Aorta (tissue), 5 donors: ENCODE measurements at regions not wholly inside any gene's neighbourhood (a gene's known extent, or its start where the extent isn't known, plus 50 kb on each side); places are given as distances from the start of the nearest gene placed in this dataset.

ENCODE experiments used
- ATAC-seq: fragments of 200-7000 bp; cut with Tn5 transposase; one replicate; pipeline ENCODE4 v1.9.1; 2022; ENCODE audit warnings: moderate library complexity; ENCODE audit not compliant: low FRiP score
- DNase-seq, 2 donors: peaks; one replicate each; pipeline ENCODE4 v3.0.0-alpha.2; 2020
- H3K27ac ChIP-seq, 2 donors: one replicate each; pipeline ENCODE4 v1.5.1; 2013; ENCODE audit warnings: low read length in 2 of 2, mild to moderate bottlenecking in 2 of 2, moderate library complexity in 2 of 2, control low read depth in 1 of 2, inconsistent platforms in 1 of 2, low read depth in 1 of 2
- H3K27me3 ChIP-seq, 2 donors: one replicate each; pipeline ENCODE4 v1.6.1; 2013; ENCODE audit warnings: control low read depth in 1 of 2, low read length in 1 of 2, mild to moderate bottlenecking in 1 of 2, moderate library complexity in 1 of 2; ENCODE audit not compliant: insufficient read depth in 2 of 2, control insufficient read depth in 1 of 2
- H3K36me3 ChIP-seq, 2 donors: one replicate each; pipeline ENCODE4 v1.6.1; 2013; ENCODE audit warnings: control low read depth in 1 of 2, low read length in 1 of 2, mild to moderate bottlenecking in 1 of 2; ENCODE audit not compliant: insufficient read depth in 2 of 2, control insufficient read depth in 1 of 2
- H3K4me1 ChIP-seq, 2 donors: one replicate each; pipeline ENCODE4 v1.6.1; 2013; ENCODE audit warnings: low read length in 2 of 2, control low read depth in 1 of 2, mild to moderate bottlenecking in 1 of 2, moderate library complexity in 1 of 2; ENCODE audit not compliant: insufficient read depth in 2 of 2, control insufficient read depth in 1 of 2
- H3K4me3 ChIP-seq, 2 donors: one replicate each; pipeline ENCODE4 v1.5.1; 2013; ENCODE audit warnings: low read length in 2 of 2, control low read depth in 1 of 2, mild to moderate bottlenecking in 1 of 2
- H3K9me3 ChIP-seq: one replicate; pipeline ENCODE4 v1.6.1; 2013; ENCODE audit warnings: mild to moderate bottlenecking, low read length; ENCODE audit not compliant: control insufficient read depth
- WGBS, 2 donors: extraction: QIAGEN DNeasy Blood & Tissue Kit; methylation state at CpG; one replicate each; pipeline ENCODE4 v1.1.7; 2013; 5-methylcytosine and 5-hydroxymethylcytosine counted together
- intact Hi-C, 2 donors: fragments of 100-400 bp; cut with DNase I; formaldehyde crosslinking; loops; one replicate each; pipeline versions ENCODE4 v1.14.2 to v1.15.0; 2022
- donor health status: healthy with polysubstance abuse.
- donor health status: Bipolar disorder and iron deficiency.
- donor health status: DM: no; HTN: no; CAD: no.
- donor health status: DM: no; HTN: no; CAD: no.
- donor health status: DM: yes; HTN: yes; CAD: no.

DNA sequence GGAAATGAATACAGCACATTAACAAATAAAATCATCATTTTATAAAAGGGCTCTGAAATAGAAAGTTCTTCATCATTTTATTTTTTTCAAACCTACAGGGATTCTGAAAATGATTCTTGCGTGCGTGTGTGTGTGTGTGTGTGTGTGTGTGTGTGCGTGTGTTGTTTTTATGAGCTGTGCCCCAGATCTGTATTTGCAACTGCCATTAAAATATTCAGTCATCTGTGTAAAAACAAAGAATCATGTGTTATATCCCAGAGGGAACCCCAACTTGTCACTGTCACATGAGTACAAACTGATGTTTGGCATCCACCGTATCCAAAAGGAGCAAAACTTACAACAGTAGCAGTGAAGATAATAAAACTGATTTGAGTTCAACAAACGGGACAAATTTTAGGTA, 635.4 kb upstream of the PFKP start:
- intact Hi-C loops, result no loop called here
- Histone ChIP-seq H3K9me3 (peaks cover 4% of the 10 kb centered on the region), H3K36me3 (no peaks in the 10 kb centered on the region), H3K4me3 (no peak overlapping the region), H3K27me3 (no peaks in the 10 kb centered on the region), H3K27ac (no peak overlapping the region), H3K4me1 (no peaks in the 10 kb centered on the region)
- DNase-seq, result no peak
- no peak for ATAC-seq
- WGBS, 2 donors, result 18 to 35% methylated on average over 5 of the region's 5 CpGs

GRCh38 chr10:2427412-2427811, 639.9 kb upstream of the PFKP start:
- no peaks in the 10 kb centered on the region for H3K27me3 ChIP-seq
- no peak overlapping the region for H3K27ac ChIP-seq
- ATAC-seq (no peak), DNase-seq (no peak)
- WGBS, 2 donors, result 67 to 69% methylated on average over 2 of the region's 2 CpGs
- intact Hi-C loops, result no loop called here
- no peaks in the 10 kb centered on the region for H3K4me1 ChIP-seq
- H3K36me3 ChIP-seq, result no peaks in the 10 kb centered on the region
- H3K9me3 ChIP-seq, result peaks cover 2% of the 10 kb centered on the region
- no peak overlapping the region for H3K4me3 ChIP-seq

DNA sequence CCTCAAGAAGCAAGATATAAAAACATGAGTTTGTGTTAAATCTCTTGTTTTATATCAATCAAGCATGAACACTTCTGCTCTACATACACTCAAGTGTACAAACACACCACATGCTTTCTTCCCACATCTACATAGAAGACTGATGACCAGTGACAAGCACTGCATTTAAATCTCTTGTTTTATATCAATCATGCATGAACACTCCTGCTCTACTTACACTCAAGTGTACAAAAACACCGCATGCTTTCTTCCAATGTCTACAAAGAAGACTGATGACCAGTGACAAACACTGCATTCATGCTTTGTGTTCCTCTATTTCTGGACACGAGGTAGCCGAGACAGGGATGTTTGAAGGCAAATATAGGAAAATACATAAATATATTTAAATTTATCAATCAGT, 642.0 kb upstream of the PFKP start:
- intact Hi-C loops, result no loop called here
- H3K27ac ChIP-seq, result no peak overlapping the region
- H3K9me3 ChIP-seq, result no peaks in the 10 kb centered on the region
- no peak for ATAC-seq
- no peaks in the 10 kb centered on the region for H3K36me3 ChIP-seq
- WGBS, 2 donors, result 18 to 26% methylated on average over 3 of the region's 3 CpGs
- no peak overlapping the region for H3K4me3 ChIP-seq
- H3K4me1 ChIP-seq, result no peaks in the 10 kb centered on the region
- DNase-seq, result no peak
- no peaks in the 10 kb centered on the region for H3K27me3 ChIP-seq

DNA sequence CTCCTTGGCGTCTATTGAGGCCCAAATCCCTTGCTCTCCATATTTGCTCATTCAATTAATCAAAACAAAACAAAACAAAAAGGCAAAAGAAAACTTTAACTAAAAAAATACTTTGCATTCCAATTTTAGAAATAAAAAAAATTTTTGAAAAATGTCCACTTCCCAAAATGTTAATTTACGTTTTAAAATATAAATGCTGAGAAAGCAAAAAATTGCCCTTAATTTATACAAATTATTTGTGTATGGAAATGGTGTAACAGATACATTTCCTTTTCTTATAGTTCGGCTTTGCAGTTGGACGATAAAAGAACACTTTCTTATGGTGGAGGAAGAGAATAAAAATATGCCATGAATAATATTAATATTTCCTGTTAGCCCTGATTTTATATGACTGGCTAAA, 652.8 kb upstream of the PFKP start:
- peaks cover 0 to 1% of the 10 kb centered on the region in 2 donors for H3K4me1 ChIP-seq
- H3K9me3 ChIP-seq, result no peaks in the 10 kb centered on the region
- no peak for ATAC-seq
- H3K36me3 ChIP-seq, result no peaks in the 10 kb centered on the region
- no peak overlapping the region for H3K27ac ChIP-seq
- no peaks in the 10 kb centered on the region for H3K27me3 ChIP-seq
- WGBS, 2 donors, result 42 to 57% methylated on average over 4 of the region's 4 CpGs
- no peak overlapping the region for H3K4me3 ChIP-seq
- DNase-seq, result no peak
- intact Hi-C loops, result no loop called here

- intact Hi-C loops, result no loop called here
- no peaks in the 10 kb centered on the region for H3K36me3 ChIP-seq
- no peaks in the 10 kb centered on the region for H3K27me3 ChIP-seq
- no peaks in the 10 kb centered on the region for H3K9me3 ChIP-seq
- H3K27ac ChIP-seq, result no peak overlapping the region
- ATAC-seq (no peak), DNase-seq (no peak)
- 21 to 30% methylated on average over 8 of the region's 8 CpGs for WGBS, 2 donors
- peaks cover 0 to 1% of the 10 kb centered on the region in 2 donors for H3K4me1 ChIP-seq
- no peak overlapping the region for H3K4me3 ChIP-seq
These were observed 653.3 kb upstream of the PFKP start for GRCh38 chr10:2414039-2414438.

DNA sequence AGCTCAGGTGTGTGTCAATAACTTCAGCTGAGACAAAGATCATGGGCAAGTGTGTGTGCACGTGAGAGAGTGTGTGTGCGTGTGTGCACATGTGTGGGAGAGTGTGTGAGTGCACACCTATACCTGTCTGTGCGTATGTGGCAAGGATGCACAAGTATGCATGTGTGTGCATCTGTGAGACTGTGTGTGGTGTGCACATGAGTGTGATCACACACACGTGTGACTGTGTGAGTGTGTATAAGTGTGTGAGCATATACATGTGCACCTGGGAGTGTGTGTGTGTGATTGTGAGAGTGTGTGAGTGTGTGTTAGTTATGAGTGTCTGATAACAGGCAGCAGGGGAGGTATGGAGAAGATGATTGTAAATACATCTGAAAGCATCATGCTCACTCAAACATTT, 657.3 kb upstream of the PFKP start:
- ATAC-seq (no peak), DNase-seq (no peak)
- Histone ChIP-seq H3K4me1 (peaks cover 0 to 1% of the 10 kb centered on the region in 2 donors), H3K9me3 (no peaks in the 10 kb centered on the region), H3K27ac (no peak overlapping the region), H3K4me3 (no peak overlapping the region), H3K36me3 (no peaks in the 10 kb centered on the region), H3K27me3 (no peaks in the 10 kb centered on the region)
- WGBS, 2 donors, result 83 to 89% methylated on average over 4 of the region's 4 CpGs
- intact Hi-C loops, result no loop called here

- ATAC-seq (no peak), DNase-seq (no peak)
- Histone ChIP-seq H3K4me1 (no peaks in the 10 kb centered on the region), H3K27me3 (no peaks in the 10 kb centered on the region), H3K9me3 (no peaks in the 10 kb centered on the region), H3K4me3 (no peak overlapping the region), H3K36me3 (no peaks in the 10 kb centered on the region), H3K27ac (no peak overlapping the region)
- 11 to 24% methylated on average over 7 of the region's 7 CpGs for WGBS, 2 donors
- intact Hi-C loops, result no loop called here
These were observed 664.1 kb upstream of the ADARB2 start for GRCh38 chr10:2401459-2401858.

- DNase-seq, result no peak
- no peaks in the 10 kb centered on the region for H3K27me3 ChIP-seq
These were observed 662.2 kb upstream of the ADARB2 start for GRCh38 chr10:2399482-2399881.

DNA sequence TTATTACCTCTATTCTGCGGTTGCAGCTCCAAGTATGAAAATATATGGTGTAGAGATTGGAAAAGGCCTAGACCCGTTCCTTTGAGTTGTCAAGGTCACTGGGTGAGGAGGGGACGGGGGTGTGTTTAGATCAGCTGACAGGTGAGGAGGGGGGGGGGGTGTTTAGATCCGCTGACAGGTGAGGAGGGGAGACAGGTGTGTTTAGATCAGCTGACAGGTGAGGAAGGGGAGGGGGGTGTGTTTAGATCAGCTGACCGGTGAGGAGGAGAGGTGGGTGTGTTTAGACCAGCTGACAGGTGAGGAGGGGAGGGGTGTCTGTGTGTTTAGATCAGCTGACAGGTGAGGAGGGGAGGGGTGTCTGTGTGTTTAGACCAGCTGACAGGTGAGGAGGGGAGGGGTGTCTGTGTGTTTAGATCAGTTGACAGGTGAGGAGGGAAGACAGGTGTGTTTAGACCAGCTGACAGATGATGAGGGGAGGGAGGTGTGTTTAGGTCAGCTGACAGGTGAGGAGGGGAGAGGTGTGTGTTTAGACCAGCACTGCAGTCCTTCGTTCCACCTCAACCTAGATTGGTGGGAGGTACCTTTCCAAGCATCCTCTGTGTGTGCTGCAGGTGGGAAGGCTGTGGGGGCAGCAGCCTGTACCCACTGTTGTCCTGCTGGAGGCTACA, 655.0 kb upstream of the ADARB2 start:
- no peaks in the 10 kb centered on the region for H3K27me3 ChIP-seq
- no peak overlapping the region for H3K27ac ChIP-seq
- DNase-seq (no peak), ATAC-seq (peak; percentile 70)
- H3K4me1 ChIP-seq, result no peaks in the 10 kb centered on the region
- no peaks in the 10 kb centered on the region for H3K9me3 ChIP-seq
- WGBS, 2 donors, result 55 to 56% methylated on average over 6 of the region's 6 CpGs
- intact Hi-C loops, result no loop called here
- H3K36me3 ChIP-seq, result no peaks in the 10 kb centered on the region
- H3K4me3 ChIP-seq, result no peak overlapping the region

More at GRCh38 chr10:2399482-2399881, 662.2 kb upstream of the ADARB2 start:
- no peak for ATAC-seq
- intact Hi-C loops, result no loop called here
- Histone ChIP-seq H3K4me1 (no peaks in the 10 kb centered on the region), H3K27ac (no peak overlapping the region), H3K4me3 (no peak overlapping the region), H3K36me3 (no peaks in the 10 kb centered on the region), H3K9me3 (no peaks in the 10 kb centered on the region)
- WGBS, 2 donors, result 54 to 62% methylated on average over 4 of the region's 4 CpGs
